ENCODE measurements at regions not wholly inside any gene's neighbourhood (a gene's known extent, or its start where the extent isn't known, plus 50 kb on each side); places are given as distances from the start of the nearest gene placed in this dataset.

GRCh38 chr5:154626876-154627557 is 128.2 kb upstream of the LARP1 start:
- Histone ChIP-seq H3K9me3 (ENCODE audit: control insufficient read depth in 1 of 2, insufficient read depth in 1 of 2, low read depth in 1 of 2, low read length in 2 of 2) (no peaks in the 10 kb centered on the region), H4K20me1 (ENCODE audit: insufficient read depth) (no peaks in the 10 kb centered on the region), H3K4me2 (ENCODE audit: low read length) (no peak overlapping the region), H3K4me1 (ENCODE audit: control insufficient read depth in 1 of 2, insufficient read depth in 2 of 2, low read length in 2 of 2) (no peaks in the 10 kb centered on the region), H3K4me3 (replicated peaks in 1 of 2; ENCODE audit: low read depth in 1 of 2, low read length in 2 of 2) (no peak overlapping the region), H3K27ac (ENCODE audit: low read depth, low read length) (no peak overlapping the region), H3K27me3 (ENCODE audit: insufficient read depth, low read length) (no peaks in the 10 kb centered on the region), H3K9me2 (ENCODE audit: insufficient read depth) (no peaks in the 10 kb centered on the region), H2AFZ (ENCODE audit: low read depth, low read length, poor library complexity, severe bottlenecking) (no peak overlapping the region), H3K79me2 (ENCODE audit: insufficient read depth, low read length) (no peaks in the 10 kb centered on the region), H3K36me3 (ENCODE audit: control insufficient read depth in 1 of 2, insufficient read depth in 2 of 2, low read length in 2 of 2) (no peaks in the 10 kb centered on the region), H3K9ac (ENCODE audit: low read length) (no peak overlapping the region)
- DNase-seq (ENCODE audit: low read depth, low spot score) (no peak), ATAC-seq (no peak)
- ChIA-PET POLR2A (no interaction called here), RAD21 (ENCODE audit: low non-redundant PET in 1 of 2, low total read pairs in 2 of 2, uncharacterized antibody in 2 of 2, unreplicated experiment in 2 of 2) (no interaction called here), CTCF (no interaction called here)
- intact Hi-C loops (cut with micrococcal nuclease) = no loop called here
- BruUV-seq (replicated peaks) = no TSS peak
- TF ChIP-seq, protein P1, sequence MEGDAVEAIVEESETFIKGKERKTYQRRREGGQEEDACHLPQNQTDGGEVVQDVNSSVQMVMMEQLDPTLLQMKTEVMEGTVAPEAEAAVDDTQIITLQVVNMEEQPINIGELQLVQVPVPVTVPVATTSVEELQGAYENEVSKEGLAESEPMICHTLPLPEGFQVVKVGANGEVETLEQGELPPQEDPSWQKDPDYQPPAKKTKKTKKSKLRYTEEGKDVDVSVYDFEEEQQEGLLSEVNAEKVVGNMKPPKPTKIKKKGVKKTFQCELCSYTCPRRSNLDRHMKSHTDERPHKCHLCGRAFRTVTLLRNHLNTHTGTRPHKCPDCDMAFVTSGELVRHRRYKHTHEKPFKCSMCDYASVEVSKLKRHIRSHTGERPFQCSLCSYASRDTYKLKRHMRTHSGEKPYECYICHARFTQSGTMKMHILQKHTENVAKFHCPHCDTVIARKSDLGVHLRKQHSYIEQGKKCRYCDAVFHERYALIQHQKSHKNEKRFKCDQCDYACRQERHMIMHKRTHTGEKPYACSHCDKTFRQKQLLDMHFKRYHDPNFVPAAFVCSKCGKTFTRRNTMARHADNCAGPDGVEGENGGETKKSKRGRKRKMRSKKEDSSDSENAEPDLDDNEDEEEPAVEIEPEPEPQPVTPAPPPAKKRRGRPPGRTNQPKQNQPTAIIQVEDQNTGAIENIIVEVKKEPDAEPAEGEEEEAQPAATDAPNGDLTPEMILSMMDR (IDR thresholded peaks at IDR 0.05 in 2 of 3, conservative IDR thresholded peaks at IDR 0.05 in 1 of 3; ENCODE audit: borderline replicate concordance in 1 of 3, insufficient read depth in 1 of 3, low read depth in 2 of 3, low read length in 2 of 3) = no peak
- no peak for TF ChIP-seq CBX3 (IDR thresholded peaks at IDR 0.05; ENCODE audit: low read depth)
- TF ChIP-seq EGR1 (IDR thresholded peaks at IDR 0.05; ENCODE audit: low read depth) = no peak
- no peak for TF ChIP-seq ELF1 (IDR thresholded peaks at IDR 0.05; ENCODE audit: borderline replicate concordance, low read depth)
- TF ChIP-seq, protein P2, sequence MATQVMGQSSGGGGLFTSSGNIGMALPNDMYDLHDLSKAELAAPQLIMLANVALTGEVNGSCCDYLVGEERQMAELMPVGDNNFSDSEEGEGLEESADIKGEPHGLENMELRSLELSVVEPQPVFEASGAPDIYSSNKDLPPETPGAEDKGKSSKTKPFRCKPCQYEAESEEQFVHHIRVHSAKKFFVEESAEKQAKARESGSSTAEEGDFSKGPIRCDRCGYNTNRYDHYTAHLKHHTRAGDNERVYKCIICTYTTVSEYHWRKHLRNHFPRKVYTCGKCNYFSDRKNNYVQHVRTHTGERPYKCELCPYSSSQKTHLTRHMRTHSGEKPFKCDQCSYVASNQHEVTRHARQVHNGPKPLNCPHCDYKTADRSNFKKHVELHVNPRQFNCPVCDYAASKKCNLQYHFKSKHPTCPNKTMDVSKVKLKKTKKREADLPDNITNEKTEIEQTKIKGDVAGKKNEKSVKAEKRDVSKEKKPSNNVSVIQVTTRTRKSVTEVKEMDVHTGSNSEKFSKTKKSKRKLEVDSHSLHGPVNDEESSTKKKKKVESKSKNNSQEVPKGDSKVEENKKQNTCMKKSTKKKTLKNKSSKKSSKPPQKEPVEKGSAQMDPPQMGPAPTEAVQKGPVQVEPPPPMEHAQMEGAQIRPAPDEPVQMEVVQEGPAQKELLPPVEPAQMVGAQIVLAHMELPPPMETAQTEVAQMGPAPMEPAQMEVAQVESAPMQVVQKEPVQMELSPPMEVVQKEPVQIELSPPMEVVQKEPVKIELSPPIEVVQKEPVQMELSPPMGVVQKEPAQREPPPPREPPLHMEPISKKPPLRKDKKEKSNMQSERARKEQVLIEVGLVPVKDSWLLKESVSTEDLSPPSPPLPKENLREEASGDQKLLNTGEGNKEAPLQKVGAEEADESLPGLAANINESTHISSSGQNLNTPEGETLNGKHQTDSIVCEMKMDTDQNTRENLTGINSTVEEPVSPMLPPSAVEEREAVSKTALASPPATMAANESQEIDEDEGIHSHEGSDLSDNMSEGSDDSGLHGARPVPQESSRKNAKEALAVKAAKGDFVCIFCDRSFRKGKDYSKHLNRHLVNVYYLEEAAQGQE (IDR thresholded peaks at IDR 0.05; ENCODE audit: low read depth) = no peak
- no peak for TF ChIP-seq SP1 (IDR thresholded peaks at IDR 0.05; ENCODE audit: low read depth)
- TF ChIP-seq, protein P3, sequence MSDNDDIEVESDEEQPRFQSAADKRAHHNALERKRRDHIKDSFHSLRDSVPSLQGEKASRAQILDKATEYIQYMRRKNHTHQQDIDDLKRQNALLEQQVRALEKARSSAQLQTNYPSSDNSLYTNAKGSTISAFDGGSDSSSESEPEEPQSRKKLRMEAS (IDR thresholded peaks at IDR 0.05) = no peak
- no peak for TF ChIP-seq TCF7L2 (IDR thresholded peaks at IDR 0.05; ENCODE audit: borderline replicate concordance, extremely low read depth, insufficient read depth, insufficient read length)
- no peak for TF ChIP-seq SRF (IDR thresholded peaks at IDR 0.05; ENCODE audit: low read depth)
- TF ChIP-seq RAD21 (IDR thresholded peaks at IDR 0.05; ENCODE audit: low read depth) = no peak
